Esophagus (tissue), 2 donors: ENCODE measurements at regions not wholly inside any gene's neighbourhood (a gene's known extent, or its start where the extent isn't known, plus 50 kb on each side); places are given as distances from the start of the nearest gene placed in this dataset.

Experiments
- H3K27ac ChIP-seq, 2 donors: one replicate each; pipeline ENCODE4 v1.5.1; 2013; ENCODE audit warnings: low read depth in 2 of 2, mild to moderate bottlenecking in 2 of 2, inconsistent platforms in 1 of 2, low read length in 1 of 2, moderate library complexity in 1 of 2
- H3K27me3 ChIP-seq, 2 donors: one replicate each; pipeline ENCODE4 v1.6.1; 2013; ENCODE audit warnings: low read length in 2 of 2, control low read depth in 1 of 2, mild to moderate bottlenecking in 1 of 2; ENCODE audit not compliant: insufficient read depth in 2 of 2, control insufficient read depth in 1 of 2
- H3K36me3 ChIP-seq, 2 donors: one replicate each; pipeline ENCODE4 v1.6.1; 2013; ENCODE audit warnings: low read length in 1 of 2; ENCODE audit not compliant: control insufficient read depth in 2 of 2, insufficient read depth in 2 of 2
- H3K4me1 ChIP-seq, 2 donors: one replicate each; pipeline ENCODE4 v1.6.1; 2013; ENCODE audit warnings: low read length in 1 of 2; ENCODE audit not compliant: control insufficient read depth in 2 of 2, insufficient read depth in 2 of 2
- H3K4me3 ChIP-seq, 2 donors: one replicate each; pipeline ENCODE4 v1.5.1; 2013; ENCODE audit warnings: low read length in 2 of 2, mild to moderate bottlenecking in 2 of 2, low read depth in 1 of 2, moderate library complexity in 1 of 2
- H3K9me3 ChIP-seq, 2 donors: one replicate each; pipeline ENCODE4 v1.6.1; 2013; ENCODE audit warnings: mild to moderate bottlenecking in 2 of 2, low read depth in 1 of 2, low read length in 1 of 2, moderate library complexity in 1 of 2; ENCODE audit not compliant: control insufficient read depth in 2 of 2, insufficient read depth in 1 of 2
- WGBS, 2 donors: extraction: QIAGEN DNeasy Blood & Tissue Kit; methylation state at CpG; one replicate each; pipeline ENCODE4 v1.1.7; 2013; 5-methylcytosine and 5-hydroxymethylcytosine counted together
- donor health status: healthy with polysubstance abuse.
- donor health status: Bipolar disorder and iron deficiency.

DNA sequence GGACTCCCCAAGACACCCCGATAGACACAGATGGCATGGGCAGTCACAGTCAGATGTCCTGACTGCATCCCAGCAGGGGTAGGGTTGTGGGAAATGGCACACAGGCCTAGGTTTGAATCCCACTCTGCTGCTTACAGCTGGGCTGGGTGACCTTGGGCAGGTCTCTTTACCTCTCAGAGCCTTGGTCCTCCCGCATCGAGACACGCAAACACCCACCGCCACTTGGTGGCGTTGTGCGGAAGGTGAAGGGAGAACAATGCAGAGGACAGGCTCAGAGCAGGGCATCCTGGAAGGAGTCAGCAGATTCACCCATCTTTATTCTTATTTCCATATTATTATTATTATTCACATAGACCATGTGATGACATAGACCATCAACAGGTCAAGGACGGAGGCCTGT is 140.5 kb downstream of the MIAT start:
- H3K27ac ChIP-seq, result no peak overlapping the region
- peaks cover 0 to 3% of the 10 kb centered on the region in 2 donors for H3K36me3 ChIP-seq
- H3K9me3 ChIP-seq, result no peaks in the 10 kb centered on the region
- H3K4me1 ChIP-seq, result no peaks in the 10 kb centered on the region
- H3K27me3 ChIP-seq, result no peaks in the 10 kb centered on the region
- no peak overlapping the region for H3K4me3 ChIP-seq
- 96 to 99% methylated on average over 8 of the region's 8 CpGs for WGBS, 2 donors

DNA sequence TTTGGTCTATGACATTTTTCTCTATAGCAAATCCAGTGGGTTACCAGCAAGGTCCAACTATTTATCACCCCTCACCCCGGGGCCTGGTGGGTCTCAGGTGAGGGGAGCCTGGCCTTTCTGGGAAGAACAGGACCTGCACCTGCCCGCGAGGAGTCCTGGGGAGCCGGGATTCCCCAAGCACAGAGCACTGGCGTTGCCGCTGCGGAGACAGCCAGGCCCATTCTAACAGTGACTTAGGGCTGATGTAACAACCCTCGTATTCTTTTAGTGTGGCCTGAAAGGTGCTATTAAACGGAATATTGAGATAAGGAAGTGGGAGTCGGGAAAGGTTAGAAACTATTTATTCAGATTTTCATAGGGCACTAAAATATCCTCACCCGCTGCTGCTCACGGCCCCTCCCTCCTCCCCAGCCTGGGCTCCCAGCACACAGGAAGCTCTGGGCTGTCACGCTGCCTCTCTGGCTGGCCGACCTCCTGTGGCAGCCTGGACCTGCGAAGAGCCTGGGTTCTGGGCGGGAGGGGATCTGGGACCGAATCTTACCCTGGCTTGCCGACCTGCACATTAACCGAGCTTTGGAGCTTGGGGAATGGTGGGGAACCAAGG is 141.2 kb downstream of the MIAT start:
- no peaks in the 10 kb centered on the region for H3K27me3 ChIP-seq
- WGBS, 2 donors, result 74 to 83% methylated on average over 19 of the region's 19 CpGs
- H3K36me3 ChIP-seq, result no peaks in the 10 kb centered on the region

DNA sequence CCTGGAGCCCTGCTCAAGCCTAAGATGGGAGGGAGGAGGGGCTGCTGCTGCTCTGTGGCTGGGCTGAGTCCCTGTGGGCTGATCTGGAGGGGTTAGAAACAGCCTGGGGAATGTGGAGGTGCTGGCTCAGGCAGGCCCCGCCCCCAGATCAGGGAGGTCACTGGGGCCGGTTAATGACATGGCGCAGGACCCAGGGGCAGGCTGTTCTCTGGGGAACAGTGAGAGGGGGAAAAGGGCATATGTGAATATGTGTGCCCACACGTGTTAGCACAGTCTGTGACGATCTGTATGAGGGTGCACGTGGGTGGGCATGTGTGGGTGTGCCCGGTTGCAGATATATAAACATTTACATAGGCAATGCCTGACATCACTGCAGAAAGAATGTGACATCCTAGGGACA is 143.5 kb downstream of the MIAT start:
- no peak overlapping the region for H3K27ac ChIP-seq
- H3K9me3 ChIP-seq, result no peaks in the 10 kb centered on the region
- H3K27me3 ChIP-seq, result no peaks in the 10 kb centered on the region
- no peak overlapping the region for H3K4me3 ChIP-seq
- no peaks in the 10 kb centered on the region for H3K36me3 ChIP-seq
- WGBS, 2 donors, result 41 to 47% methylated on average over 7 of the region's 7 CpGs
- no peaks in the 10 kb centered on the region for H3K4me1 ChIP-seq

More for the DNA sequence above, 141.2 kb downstream of the MIAT start:
- no peaks in the 10 kb centered on the region for H3K9me3 ChIP-seq
- H3K4me3 ChIP-seq, result no peak overlapping the region
- no peaks in the 10 kb centered on the region for H3K4me1 ChIP-seq
- H3K27ac ChIP-seq, result no peak overlapping the region

DNA sequence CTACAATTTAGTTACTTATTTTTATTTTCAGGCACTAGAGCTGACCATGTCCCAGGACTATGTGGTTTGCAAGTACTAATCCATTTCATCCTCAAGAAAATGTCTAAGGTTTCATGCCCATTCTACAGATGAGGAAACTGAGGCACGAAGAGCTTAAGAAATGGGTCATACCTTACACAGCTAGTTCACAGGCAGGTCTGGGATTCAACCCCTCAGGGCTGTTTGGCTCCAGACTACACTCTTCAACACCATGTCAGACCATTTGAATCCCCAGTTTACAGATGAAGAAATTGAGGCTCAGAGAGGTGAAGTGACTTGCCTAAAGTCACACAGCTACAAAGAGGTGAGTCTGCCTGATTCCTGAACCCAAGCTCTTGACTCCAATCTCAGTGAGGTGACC is 144.1 kb downstream of the MIAT start:
- Histone ChIP-seq H3K36me3 (no peaks in the 10 kb centered on the region), H3K4me3 (no peak overlapping the region), H3K9me3 (no peaks in the 10 kb centered on the region), H3K4me1 (no peaks in the 10 kb centered on the region), H3K27ac (no peak overlapping the region), H3K27me3 (no peaks in the 10 kb centered on the region)
- 74 to 89% methylated on average over 1 of the region's 1 CpG for WGBS, 2 donors

DNA sequence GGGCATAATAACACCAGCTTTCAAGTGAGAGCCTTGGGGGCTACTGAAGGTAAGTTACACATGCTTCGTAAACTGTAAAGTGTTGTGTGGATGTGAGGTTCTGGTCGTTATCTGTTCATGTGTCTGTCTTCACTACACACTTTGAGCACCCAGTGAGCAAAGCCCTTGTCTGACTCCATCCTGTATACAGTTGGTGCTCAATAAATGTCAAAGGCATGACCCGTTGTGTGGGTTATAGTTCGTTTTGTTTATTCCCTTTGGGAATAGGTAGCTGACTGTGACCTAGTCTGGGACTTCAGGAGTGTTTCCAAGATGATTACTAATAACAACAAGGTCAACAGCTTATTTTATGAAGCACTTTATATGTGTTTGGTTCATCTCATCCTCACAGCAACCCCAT is 146.9 kb downstream of the MIAT start:
- Histone ChIP-seq H3K27me3 (no peaks in the 10 kb centered on the region), H3K27ac (no peak overlapping the region), H3K4me1 (no peaks in the 10 kb centered on the region), H3K9me3 (no peaks in the 10 kb centered on the region), H3K4me3 (no peak overlapping the region), H3K36me3 (no peaks in the 10 kb centered on the region)
- WGBS, 2 donors, result 84 to 90% methylated on average over 4 of the region's 4 CpGs

DNA sequence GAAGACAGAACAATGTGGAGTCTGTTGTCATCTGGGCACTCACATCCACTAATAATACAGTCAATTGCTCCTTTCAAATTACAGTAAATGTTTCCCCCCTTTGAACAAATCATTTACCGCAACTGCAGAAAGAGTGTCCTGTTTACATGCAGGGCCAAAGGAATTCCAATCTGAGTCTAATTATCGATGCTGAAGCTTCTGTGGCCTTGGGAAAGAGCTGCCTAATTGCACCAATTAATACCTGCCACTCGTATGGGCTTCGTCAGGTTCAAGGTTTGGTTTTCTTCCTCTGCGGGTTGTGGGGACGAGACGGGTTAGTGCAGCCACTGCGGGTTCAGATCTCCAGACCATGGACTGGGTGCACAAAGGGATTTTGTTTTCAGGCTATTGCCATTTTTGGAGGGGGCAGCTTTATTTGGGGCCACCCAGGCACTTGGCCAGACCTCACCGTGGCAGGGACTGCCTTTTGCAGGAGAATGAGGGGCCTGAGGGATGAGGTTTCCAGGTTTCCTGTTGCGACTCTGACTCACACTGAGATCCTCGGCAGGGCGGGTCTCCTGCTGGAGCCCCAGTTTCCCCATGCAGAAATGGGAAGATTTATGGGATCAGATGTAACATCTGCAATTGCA is 147.6 kb downstream of the MIAT start:
- WGBS, 2 donors, result 57 to 58% methylated on average over 12 of the region's 12 CpGs
- no peaks in the 10 kb centered on the region for H3K4me1 ChIP-seq
- H3K4me3 ChIP-seq, result no peak overlapping the region
- no peaks in the 10 kb centered on the region for H3K27me3 ChIP-seq
- H3K36me3 ChIP-seq, result no peaks in the 10 kb centered on the region
- no peak overlapping the region for H3K27ac ChIP-seq
- no peaks in the 10 kb centered on the region for H3K9me3 ChIP-seq

DNA sequence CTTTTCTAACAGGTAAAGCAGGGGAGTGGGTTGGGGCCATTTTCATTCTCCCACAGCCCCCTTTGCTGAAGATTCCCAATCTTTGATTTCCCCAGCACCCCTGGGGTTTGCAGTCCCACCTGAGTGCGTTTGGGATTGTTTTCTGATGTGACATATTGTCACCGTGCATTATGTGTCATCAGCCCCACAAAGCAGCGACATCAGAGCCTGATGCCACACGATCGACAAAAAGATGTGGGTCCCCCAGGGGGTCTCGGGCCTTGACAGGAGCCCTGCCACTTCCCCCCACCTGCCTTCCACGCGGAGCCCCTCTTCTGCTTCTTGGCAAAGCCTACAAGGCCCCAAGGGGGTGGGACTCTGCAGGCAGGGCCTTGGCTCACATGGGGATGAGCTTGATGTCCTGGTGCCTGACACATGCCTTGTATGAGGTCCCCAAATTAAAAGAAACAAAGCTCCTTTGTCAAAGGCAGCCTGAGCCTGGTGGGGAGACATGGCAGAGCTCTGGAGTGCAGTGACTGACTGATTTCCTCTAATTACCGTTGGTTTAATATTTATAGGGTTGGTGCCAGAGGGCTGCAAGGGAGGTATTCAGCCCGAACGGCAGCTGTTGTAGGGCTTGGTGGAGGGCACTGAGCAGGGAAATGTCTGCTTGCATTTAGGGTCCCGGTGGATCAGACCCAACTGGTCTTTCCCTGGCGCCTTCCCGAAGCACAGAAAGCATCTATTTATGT is 149.2 kb downstream of the MIAT start:
- 78 to 84% methylated on average over 14 of the region's 14 CpGs for WGBS, 2 donors

DNA sequence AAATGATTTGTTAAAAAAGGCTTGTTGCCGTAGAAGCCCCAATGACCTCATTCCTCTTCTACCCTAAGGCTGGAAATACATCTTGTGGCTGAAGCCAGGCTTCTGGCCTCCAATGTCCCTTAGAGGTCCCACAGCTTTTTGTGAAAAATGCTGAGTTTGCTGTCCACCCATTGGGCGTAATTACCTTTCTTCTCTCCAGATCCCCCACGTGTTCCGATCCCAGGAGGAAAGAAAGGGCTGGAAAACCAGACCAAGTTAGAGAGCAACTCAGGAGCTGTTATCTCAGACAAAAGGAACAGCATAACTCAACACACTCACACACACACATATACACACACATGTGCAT is 154.2 kb downstream of the MIAT start:
- H3K27ac ChIP-seq, result no peak overlapping the region
- H3K36me3 ChIP-seq, result peaks cover 0 to 2% of the 10 kb centered on the region in 2 donors
- H3K27me3 ChIP-seq, result no peaks in the 10 kb centered on the region
- H3K4me3 ChIP-seq, result no peak overlapping the region
- H3K4me1 ChIP-seq, result no peaks in the 10 kb centered on the region
- WGBS, 2 donors, result 91 to 99% methylated on average over 4 of the region's 4 CpGs
- no peaks in the 10 kb centered on the region for H3K9me3 ChIP-seq

More for the DNA sequence above, 149.2 kb downstream of the MIAT start:
- peaks cover 0 to 2% of the 10 kb centered on the region in 2 donors for H3K36me3 ChIP-seq
- H3K27me3 ChIP-seq, result no peaks in the 10 kb centered on the region
- H3K4me1 ChIP-seq, result no peaks in the 10 kb centered on the region
- no peaks in the 10 kb centered on the region for H3K9me3 ChIP-seq
- H3K27ac ChIP-seq, result no peak overlapping the region
- no peak overlapping the region for H3K4me3 ChIP-seq

DNA sequence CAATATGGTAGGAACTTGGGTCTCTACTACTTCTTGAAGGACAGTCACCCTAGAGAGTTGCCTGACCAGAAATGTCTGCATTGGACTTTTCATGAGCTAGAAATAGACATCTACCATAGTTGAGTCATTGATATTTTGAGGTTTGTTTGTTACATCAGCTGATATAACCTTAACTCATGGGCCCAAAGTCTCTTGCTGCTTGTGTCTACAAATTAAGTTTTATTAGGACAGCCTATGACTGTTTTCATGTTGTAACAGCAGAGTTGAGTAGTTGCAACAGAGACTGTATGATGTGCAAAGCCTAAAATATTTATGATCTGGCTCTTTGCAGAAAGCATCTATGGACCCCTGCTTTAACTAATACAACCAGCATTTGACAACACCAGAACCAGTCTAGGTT is 155.3 kb downstream of the MIAT start:
- peaks cover 0 to 4% of the 10 kb centered on the region in 2 donors for H3K9me3 ChIP-seq
- H3K4me3 ChIP-seq, result no peak overlapping the region

DNA sequence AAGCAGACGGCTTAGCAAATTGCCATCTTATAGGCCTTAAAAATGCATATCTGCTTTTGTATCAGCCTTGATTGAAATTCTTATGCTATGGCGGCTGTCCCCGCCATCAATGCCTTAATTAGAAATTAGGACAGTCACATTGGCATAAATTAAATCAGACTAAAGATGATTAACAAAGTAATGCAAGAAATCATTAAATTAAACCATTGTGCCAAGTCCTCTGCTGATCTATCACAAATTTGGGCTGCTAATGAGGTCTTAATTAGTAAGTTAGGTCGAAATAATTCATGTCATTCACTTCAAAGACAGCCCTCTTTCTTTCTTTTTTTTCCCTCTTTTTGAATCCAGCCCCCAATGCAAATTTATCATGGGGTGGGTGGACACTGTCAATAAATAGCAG is 159.3 kb downstream of the MIAT start:
- WGBS, 2 donors, result 85 to 89% methylated on average over 4 of the region's 4 CpGs
- H3K36me3 ChIP-seq, result no peaks in the 10 kb centered on the region
- H3K9me3 ChIP-seq, result peaks cover 4 to 7% of the 10 kb centered on the region in 2 donors
- no peak overlapping the region for H3K4me3 ChIP-seq
- no peak overlapping the region for H3K27ac ChIP-seq
- H3K4me1 ChIP-seq, result no peaks in the 10 kb centered on the region
- H3K27me3 ChIP-seq, result no peaks in the 10 kb centered on the region

More for the DNA sequence above, 155.3 kb downstream of the MIAT start:
- H3K36me3 ChIP-seq, result peaks cover 0 to 2% of the 10 kb centered on the region in 2 donors
- H3K27me3 ChIP-seq, result no peaks in the 10 kb centered on the region
- no peaks in the 10 kb centered on the region for H3K4me1 ChIP-seq
- no peak overlapping the region for H3K27ac ChIP-seq
